GM19397 (cell line): ENCODE measurements at regions not wholly inside any gene's neighbourhood (a gene's known extent, or its start where the extent isn't known, plus 50 kb on each side); places are given as distances from the start of the nearest gene placed in this dataset.
"Not testable (repeated sequence)": the region's sequence is repeated elsewhere in the genome, so short reads cannot be mapped to it uniquely, and the experiment has no call there.

Experiments used
- ATAC-seq: cut with Tn5 transposase; IDR thresholded peaks from one replicate; pipeline ENCODE4 v1.9.1; 2021; ENCODE audit warnings: mild to moderate bottlenecking, moderate library complexity; ENCODE audit not compliant: unreplicated experiment

DNA sequence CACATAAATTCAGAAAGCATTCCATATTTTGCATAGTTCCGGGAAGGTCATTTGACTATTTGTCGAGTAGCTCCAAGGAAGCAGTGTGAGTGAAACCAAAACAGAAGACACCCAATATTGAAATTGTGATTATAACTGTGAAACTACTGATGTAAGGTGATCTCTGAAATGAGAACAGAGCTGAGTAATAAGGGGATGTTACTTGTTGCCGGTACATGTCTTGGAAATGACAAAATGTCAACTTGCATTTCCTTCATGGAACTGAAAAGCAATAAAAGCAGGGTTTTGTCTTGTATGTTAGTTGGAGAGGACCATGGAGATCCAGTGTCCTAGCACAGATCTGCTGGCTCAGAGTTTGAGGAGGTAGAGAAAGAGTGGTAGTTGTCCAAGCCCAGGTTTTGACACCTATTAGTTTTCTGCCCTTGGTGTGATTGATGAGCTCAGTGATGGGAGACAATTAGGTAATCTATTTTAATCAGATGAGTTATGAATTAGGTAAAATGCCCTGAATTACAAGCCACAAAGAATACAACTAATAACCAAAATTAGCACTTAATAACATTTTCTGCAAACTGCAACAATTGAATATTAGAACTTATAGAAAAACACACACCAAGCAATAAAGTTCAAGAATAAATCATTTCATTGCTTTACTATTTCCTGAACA is 58.7 kb upstream of the ZNF519 start:
- not testable (repeated sequence) for ATAC-seq

DNA sequence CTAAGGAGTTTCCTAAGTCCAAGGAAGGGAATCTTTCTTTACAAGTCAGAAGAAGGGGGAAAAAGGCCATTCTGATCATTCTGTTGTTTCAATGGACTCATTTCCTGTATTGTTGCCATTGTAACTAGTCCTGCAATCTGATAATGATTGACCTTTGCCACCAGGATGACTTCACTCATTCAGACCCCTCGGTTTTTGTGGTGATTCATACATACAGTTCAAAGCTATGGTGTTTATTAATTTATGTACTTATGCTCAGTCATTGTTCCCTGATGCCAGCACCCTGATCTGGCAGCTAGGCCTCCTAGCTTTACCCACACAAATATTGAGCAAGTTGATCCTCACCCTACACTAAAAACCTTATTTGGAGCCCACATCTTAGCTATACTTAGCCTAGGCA is 57.6 kb upstream of the ZNF519 start:
- no peak for ATAC-seq

DNA sequence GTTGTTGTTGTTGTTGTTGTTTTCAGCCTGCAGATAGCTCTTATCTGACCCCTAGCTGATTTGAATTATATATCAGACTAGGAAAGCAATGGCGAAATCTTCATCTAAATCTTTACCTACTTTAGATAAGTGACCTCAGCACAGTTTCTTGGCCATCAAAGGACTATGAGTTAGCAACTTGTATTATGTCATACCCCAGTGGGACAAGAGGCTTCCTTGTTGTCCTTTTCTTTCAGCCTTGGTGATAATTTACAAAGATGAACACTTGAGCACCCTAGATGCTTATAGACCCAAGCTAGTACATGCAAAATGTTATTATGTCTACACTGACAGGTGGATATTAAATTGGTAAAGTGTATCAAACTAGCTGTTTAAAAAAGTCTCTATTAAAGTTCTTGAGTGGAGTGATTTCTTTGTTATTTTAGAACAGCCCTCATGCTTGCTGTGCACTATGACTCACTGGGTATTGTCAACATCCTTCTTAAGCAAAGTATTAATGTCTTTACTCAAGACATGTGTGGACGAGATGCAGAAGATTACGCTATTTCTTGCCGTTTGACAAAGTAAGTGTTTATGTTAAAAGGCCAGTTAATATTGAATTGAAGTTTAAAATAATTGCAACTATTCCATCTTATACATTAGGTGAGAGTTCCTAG is 56.6 kb upstream of the ZNF519 start:
- not testable (repeated sequence) for ATAC-seq
